GM21381 (cell line): ENCODE measurements at regions not wholly inside any gene's neighbourhood (a gene's known extent, or its start where the extent isn't known, plus 50 kb on each side); places are given as distances from the start of the nearest gene placed in this dataset.
A peak's percentile ranks its signal among the peaks of the same experiment; 100 is the strongest.

Experiments used
- ATAC-seq: cut with Tn5 transposase; IDR thresholded peaks from one replicate; pipeline ENCODE4 v1.9.1; 2021; ENCODE audit warnings: mild to moderate bottlenecking, moderate library complexity; ENCODE audit not compliant: unreplicated experiment

GRCh38 chr6:106035655-106036054 is 50.5 kb upstream of the PRDM1 start:
- ATAC-seq = no peak

- ATAC-seq = no peak
Observed at GRCh38 chr6:106033806-106034205, 52.3 kb upstream of the PRDM1 start.

- no peak for ATAC-seq
Observed at GRCh38 chr6:106027758-106028157, 58.4 kb upstream of the PRDM1 start.

- ATAC-seq = no peak
Observed at GRCh38 chr6:106026748-106027715, 59.1 kb upstream of the PRDM1 start.

- no peak for ATAC-seq
Observed at GRCh38 chr6:106025655-106026054, 60.5 kb upstream of the PRDM1 start.

GRCh38 chr6:106022801-106023200 is 63.3 kb upstream of the PRDM1 start:
- no peak for ATAC-seq

- no peak for ATAC-seq
Observed at GRCh38 chr6:106017454-106017853, 68.7 kb upstream of the PRDM1 start.

- no peak for ATAC-seq
Observed at GRCh38 chr6:106014955-106015354, 71.2 kb upstream of the PRDM1 start.

- no peak for ATAC-seq
Observed at GRCh38 chr6:106011476-106011875, 74.7 kb upstream of the PRDM1 start.

- ATAC-seq = no peak
Observed at GRCh38 chr6:106005954-106006353, 80.2 kb upstream of the PRDM1 start.

GRCh38 chr6:106005013-106005412 is 81.1 kb upstream of the PRDM1 start:
- ATAC-seq = no peak

- ATAC-seq = no peak
Observed at GRCh38 chr6:106003268-106003987, 82.7 kb upstream of the PRDM1 start.

- ATAC-seq = no peak
Observed at GRCh38 chr6:106002005-106002404, 84.1 kb upstream of the PRDM1 start.

GRCh38 chr6:106000935-106001334 is 85.2 kb upstream of the PRDM1 start:
- ATAC-seq = no peak

- no peak for ATAC-seq
Observed at GRCh38 chr6:105997482-105997881, 88.7 kb upstream of the PRDM1 start.

GRCh38 chr6:105995391-105995865 is 90.7 kb upstream of the PRDM1 start:
- no peak for ATAC-seq

GRCh38 chr6:105994591-105995390 is 91.3 kb upstream of the PRDM1 start:
- no peak for ATAC-seq

GRCh38 chr6:105994118-105994590 is 92.0 kb upstream of the PRDM1 start:
- ATAC-seq = no peak

- ATAC-seq = no peak
Observed at GRCh38 chr6:105993341-105994117, 92.6 kb upstream of the PRDM1 start.

GRCh38 chr6:105992315-105992961 is 93.7 kb upstream of the PRDM1 start:
- ATAC-seq = peak; percentile 83
